ENCODE measurements at regions not wholly inside any gene's neighbourhood (a gene's known extent, or its start where the extent isn't known, plus 50 kb on each side); places are given as distances from the start of the nearest gene placed in this dataset.

GRCh38 chr4:38442073-38442788 lies 221.8 kb upstream of the KLF3 start:
- TF ChIP-seq, protein P1, sequence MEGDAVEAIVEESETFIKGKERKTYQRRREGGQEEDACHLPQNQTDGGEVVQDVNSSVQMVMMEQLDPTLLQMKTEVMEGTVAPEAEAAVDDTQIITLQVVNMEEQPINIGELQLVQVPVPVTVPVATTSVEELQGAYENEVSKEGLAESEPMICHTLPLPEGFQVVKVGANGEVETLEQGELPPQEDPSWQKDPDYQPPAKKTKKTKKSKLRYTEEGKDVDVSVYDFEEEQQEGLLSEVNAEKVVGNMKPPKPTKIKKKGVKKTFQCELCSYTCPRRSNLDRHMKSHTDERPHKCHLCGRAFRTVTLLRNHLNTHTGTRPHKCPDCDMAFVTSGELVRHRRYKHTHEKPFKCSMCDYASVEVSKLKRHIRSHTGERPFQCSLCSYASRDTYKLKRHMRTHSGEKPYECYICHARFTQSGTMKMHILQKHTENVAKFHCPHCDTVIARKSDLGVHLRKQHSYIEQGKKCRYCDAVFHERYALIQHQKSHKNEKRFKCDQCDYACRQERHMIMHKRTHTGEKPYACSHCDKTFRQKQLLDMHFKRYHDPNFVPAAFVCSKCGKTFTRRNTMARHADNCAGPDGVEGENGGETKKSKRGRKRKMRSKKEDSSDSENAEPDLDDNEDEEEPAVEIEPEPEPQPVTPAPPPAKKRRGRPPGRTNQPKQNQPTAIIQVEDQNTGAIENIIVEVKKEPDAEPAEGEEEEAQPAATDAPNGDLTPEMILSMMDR (conservative IDR thresholded peaks at IDR 0.05), result no peak
- no peak for TF ChIP-seq ZFX (IDR thresholded peaks at IDR 0.05)
- H3K27ac ChIP-seq, result no peak overlapping the region

DNA sequence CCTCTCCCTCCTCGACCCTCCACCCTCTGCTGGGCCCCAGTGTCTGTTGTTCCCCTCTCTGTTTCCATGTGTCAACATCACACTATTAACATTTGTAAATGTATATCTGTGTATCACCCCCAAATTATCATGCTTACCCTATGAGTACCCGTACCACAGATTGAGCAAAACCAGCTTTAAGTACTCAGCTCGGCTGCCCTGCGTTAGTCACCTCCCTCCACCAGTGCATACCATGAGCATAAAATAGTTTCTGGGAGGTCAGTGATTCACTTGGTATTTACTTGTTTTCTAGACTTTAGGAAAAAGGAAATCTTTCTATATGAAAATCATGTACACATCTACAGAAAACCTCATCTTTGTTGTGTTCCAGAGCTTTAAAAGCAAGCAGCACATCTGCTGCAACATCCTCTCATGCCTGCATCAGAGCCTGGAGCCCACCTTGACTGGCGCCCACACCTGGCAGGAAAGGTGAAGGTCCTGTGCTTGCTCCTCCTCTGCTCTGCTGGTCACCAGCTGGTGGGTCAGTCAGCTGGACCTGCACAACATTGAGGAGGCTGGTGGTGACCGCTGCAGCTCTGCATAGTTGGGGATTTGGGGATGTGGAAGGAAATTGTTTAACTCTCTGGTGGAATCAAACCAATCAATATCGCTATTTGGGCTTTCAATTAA lies 214.4 kb upstream of the KLF3 start:
- H3K27ac ChIP-seq, result no peak overlapping the region
- no peak for TF ChIP-seq ZFX (IDR thresholded peaks at IDR 0.05)
- TF ChIP-seq, protein P1 (conservative IDR thresholded peaks at IDR 0.05), result no peak

GRCh38 chr4:38452009-38452408 lies 212.0 kb upstream of the KLF3 start:
- H3K27ac ChIP-seq, result no peak overlapping the region
- TF ChIP-seq, protein P1 (conservative IDR thresholded peaks at IDR 0.05), result no peak
- TF ChIP-seq ZFX (IDR thresholded peaks at IDR 0.05), result no peak

DNA sequence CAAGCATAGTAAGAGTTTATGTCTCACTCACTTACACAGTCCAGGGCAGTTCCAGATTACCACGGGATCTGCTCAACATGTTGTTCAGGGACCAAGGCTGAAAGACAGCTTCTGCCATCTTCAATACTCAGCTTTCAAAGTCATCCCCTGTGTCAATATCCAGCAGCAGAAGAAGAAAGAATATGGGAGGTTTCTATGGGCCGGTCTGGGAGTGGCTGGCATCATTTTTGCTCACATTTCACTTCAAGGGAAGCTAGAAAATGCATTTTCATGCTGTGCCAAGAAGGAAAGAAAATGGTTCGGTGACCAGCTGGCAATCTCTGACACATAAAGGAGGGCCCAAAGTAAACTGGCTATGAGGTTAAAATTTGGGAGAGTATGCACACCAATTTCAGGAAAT lies 211.5 kb upstream of the KLF3 start:
- H3K27ac ChIP-seq, result no peak overlapping the region
- no peak for TF ChIP-seq ZFX (IDR thresholded peaks at IDR 0.05)
- TF ChIP-seq, protein P1 (conservative IDR thresholded peaks at IDR 0.05), result no peak

- no peak overlapping the region for H3K27ac ChIP-seq
- TF ChIP-seq, protein P1 (conservative IDR thresholded peaks at IDR 0.05), result no peak
- no peak for TF ChIP-seq ZFX (IDR thresholded peaks at IDR 0.05)
Measured at GRCh38 chr4:38453253-38453881, 210.6 kb upstream of the KLF3 start.

DNA sequence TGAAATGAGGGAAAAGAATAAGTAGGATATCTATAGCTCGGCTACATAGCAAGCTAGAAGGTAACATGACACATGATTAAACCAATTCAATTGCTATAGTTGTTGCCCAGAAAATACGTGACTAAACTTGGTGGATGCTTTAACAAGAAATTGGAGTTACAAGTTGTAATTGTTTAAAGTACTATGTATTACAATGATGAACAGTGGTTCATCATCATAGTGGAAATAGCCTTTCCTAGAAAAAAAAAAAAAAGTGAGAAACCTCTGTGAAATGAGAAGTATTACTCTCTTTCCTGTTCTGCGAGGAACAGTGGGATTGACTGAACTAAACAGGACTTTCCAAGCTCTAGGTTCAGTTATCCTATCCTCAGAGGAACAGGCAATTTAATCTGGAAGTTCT lies 209.7 kb upstream of the KLF3 start:
- no peak for TF ChIP-seq ZFX (IDR thresholded peaks at IDR 0.05)
- TF ChIP-seq, protein P1 (conservative IDR thresholded peaks at IDR 0.05), result no peak
- no peak overlapping the region for H3K27ac ChIP-seq

Data from C4-2B (cell line).